ENCODE measurements at regions not wholly inside any gene's neighbourhood (a gene's known extent, or its start where the extent isn't known, plus 50 kb on each side); places are given as distances from the start of the nearest gene placed in this dataset.

DNA sequence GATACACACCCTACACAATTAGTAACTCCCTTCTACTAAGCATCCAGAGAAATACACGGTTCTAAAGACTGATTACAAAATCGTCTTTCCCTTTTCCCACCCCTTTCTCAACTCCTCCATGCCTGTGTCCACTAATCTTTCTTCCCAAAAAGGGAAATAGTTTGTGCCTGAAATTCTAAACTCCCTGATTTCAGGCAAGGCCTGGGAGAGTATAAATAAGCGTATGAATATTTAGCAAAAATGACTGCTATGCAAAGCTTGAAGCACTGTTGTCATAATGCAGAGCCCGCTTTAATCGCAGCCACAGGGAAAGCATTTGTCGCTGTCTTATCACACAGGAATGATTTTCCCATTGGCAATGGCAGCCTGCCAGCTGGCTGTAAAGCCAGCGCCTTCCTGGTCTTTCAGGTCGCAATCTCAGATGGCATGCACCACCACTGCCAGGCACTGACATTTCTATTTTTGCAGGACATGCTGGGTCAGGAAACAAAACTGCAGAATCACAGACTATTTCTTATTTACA is 142.9 kb upstream of the PCGF5 start:
- TF ChIP-seq, protein P1, sequence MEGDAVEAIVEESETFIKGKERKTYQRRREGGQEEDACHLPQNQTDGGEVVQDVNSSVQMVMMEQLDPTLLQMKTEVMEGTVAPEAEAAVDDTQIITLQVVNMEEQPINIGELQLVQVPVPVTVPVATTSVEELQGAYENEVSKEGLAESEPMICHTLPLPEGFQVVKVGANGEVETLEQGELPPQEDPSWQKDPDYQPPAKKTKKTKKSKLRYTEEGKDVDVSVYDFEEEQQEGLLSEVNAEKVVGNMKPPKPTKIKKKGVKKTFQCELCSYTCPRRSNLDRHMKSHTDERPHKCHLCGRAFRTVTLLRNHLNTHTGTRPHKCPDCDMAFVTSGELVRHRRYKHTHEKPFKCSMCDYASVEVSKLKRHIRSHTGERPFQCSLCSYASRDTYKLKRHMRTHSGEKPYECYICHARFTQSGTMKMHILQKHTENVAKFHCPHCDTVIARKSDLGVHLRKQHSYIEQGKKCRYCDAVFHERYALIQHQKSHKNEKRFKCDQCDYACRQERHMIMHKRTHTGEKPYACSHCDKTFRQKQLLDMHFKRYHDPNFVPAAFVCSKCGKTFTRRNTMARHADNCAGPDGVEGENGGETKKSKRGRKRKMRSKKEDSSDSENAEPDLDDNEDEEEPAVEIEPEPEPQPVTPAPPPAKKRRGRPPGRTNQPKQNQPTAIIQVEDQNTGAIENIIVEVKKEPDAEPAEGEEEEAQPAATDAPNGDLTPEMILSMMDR (IDR thresholded peaks at IDR 0.05; ENCODE audit: low read depth, low read length, missing input control) = no peak
- peak in 1 of 2 donors; percentile 21 for TF ChIP-seq RAD21 (IDR thresholded peaks at IDR 0.05)
- TF ChIP-seq JUND (IDR thresholded peaks at IDR 0.05) = peak in 1 of 2 donors; percentile 34
- TF ChIP-seq REST (IDR thresholded peaks at IDR 0.05) = no peak
- TF ChIP-seq HNF4A (conservative IDR thresholded peaks at IDR 0.05) = peak; percentile 2 to 25
- TF ChIP-seq YY1 (IDR thresholded peaks at IDR 0.05) = peak; percentile 61
- peak; percentile 29 for TF ChIP-seq TAF1 (conservative IDR thresholded peaks at IDR 0.05)
- TF ChIP-seq EGR1 (IDR thresholded peaks at IDR 0.05; ENCODE audit: low read depth in 2 of 2) = peak in 1 of 2 donors; percentile 11
- TF ChIP-seq RXRA (IDR thresholded peaks at IDR 0.05) = peak in 1 of 2 donors; percentile 44
- no peak for TF ChIP-seq GABPA (IDR thresholded peaks at IDR 0.05 in 1 of 2, conservative IDR thresholded peaks at IDR 0.05 in 1 of 2)
